Transverse colon (tissue), 4 donors: ENCODE measurements at regions not wholly inside any gene's neighbourhood (a gene's known extent, or its start where the extent isn't known, plus 50 kb on each side); places are given as distances from the start of the nearest gene placed in this dataset.

ENCODE experiments used
- CTCF ChIP-seq, 5 experiments: fragments of 200-600 bp in 3 of 5; fragments of 450-650 bp in 2 of 5; sonication (generic) in 3 of 5; IDR thresholded peaks; 1 replicate in 2 of 5; 2 replicates in 3 of 5; pipeline ENCODE4 v1.5.1; 2016 to 2017; ENCODE audit warnings: antibody characterized with exemption in 5 of 5, inconsistent platforms in 3 of 5, mild to moderate bottlenecking in 2 of 5, moderate library complexity in 1 of 5
- POLR2AphosphoS5 ChIP-seq, 3 donors: sonication (generic); formaldehyde crosslinking; IDR thresholded peaks; one replicate each; pipeline ENCODE4 v1.6.1; 2016; ENCODE audit warnings: antibody characterized with exemption in 3 of 3

GRCh38 chr5:24208686-24209106 lies 436.1 kb downstream of the CDH10 start:
- TF ChIP-seq CTCF (IDR thresholded peaks at IDR 0.05) (no peak), POLR2AphosphoS5 (IDR thresholded peaks at IDR 0.05) (no peak)
